ENCODE measurements at regions not wholly inside any gene's neighbourhood (a gene's known extent, or its start where the extent isn't known, plus 50 kb on each side); places are given as distances from the start of the nearest gene placed in this dataset.

DNA sequence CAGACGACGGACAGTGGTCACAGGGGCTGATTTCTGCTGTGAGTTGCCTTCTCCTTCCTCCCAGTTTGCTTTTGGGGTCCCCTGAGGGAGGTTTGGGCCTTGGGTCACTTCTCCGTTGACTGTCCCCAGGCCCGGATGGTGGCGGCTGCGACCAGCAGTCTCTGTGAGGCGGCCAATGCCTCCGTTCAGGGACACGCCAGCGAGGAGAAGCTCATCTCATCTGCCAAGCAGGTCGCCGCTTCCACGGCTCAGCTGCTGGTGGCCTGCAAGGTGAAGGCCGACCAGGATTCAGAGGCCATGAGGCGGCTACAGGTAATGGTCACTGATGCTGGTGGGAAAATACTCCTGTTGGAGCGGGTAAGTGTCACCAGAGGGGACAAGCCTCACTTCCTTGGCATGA lies 206.8 kb upstream of the TPM1 start:
- peak overlapping the region; percentile 81 to 85 for H3K27ac ChIP-seq (ENCODE audit: low read depth in 1 of 2, low read length in 2 of 2)
- H3K4me1 ChIP-seq (ENCODE audit: control insufficient read depth in 4 of 4, insufficient read depth in 4 of 4, low read length in 3 of 4), result peaks cover 0 to 20% (median 4%) of the 10 kb centered on the region in 4 donors
- no peak for DNase-seq (ENCODE audit: low spot score)
- no peak for TF ChIP-seq YY1 (IDR thresholded peaks at IDR 0.05)
- TF ChIP-seq RAD21 (IDR thresholded peaks at IDR 0.05), result no peak
- no peak for TF ChIP-seq TAF1 (conservative IDR thresholded peaks at IDR 0.05)
- TF ChIP-seq, protein P1, sequence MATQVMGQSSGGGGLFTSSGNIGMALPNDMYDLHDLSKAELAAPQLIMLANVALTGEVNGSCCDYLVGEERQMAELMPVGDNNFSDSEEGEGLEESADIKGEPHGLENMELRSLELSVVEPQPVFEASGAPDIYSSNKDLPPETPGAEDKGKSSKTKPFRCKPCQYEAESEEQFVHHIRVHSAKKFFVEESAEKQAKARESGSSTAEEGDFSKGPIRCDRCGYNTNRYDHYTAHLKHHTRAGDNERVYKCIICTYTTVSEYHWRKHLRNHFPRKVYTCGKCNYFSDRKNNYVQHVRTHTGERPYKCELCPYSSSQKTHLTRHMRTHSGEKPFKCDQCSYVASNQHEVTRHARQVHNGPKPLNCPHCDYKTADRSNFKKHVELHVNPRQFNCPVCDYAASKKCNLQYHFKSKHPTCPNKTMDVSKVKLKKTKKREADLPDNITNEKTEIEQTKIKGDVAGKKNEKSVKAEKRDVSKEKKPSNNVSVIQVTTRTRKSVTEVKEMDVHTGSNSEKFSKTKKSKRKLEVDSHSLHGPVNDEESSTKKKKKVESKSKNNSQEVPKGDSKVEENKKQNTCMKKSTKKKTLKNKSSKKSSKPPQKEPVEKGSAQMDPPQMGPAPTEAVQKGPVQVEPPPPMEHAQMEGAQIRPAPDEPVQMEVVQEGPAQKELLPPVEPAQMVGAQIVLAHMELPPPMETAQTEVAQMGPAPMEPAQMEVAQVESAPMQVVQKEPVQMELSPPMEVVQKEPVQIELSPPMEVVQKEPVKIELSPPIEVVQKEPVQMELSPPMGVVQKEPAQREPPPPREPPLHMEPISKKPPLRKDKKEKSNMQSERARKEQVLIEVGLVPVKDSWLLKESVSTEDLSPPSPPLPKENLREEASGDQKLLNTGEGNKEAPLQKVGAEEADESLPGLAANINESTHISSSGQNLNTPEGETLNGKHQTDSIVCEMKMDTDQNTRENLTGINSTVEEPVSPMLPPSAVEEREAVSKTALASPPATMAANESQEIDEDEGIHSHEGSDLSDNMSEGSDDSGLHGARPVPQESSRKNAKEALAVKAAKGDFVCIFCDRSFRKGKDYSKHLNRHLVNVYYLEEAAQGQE (IDR thresholded peaks at IDR 0.05), result no peak
- no peak for TF ChIP-seq JUND (IDR thresholded peaks at IDR 0.05)
- TF ChIP-seq, protein P2, sequence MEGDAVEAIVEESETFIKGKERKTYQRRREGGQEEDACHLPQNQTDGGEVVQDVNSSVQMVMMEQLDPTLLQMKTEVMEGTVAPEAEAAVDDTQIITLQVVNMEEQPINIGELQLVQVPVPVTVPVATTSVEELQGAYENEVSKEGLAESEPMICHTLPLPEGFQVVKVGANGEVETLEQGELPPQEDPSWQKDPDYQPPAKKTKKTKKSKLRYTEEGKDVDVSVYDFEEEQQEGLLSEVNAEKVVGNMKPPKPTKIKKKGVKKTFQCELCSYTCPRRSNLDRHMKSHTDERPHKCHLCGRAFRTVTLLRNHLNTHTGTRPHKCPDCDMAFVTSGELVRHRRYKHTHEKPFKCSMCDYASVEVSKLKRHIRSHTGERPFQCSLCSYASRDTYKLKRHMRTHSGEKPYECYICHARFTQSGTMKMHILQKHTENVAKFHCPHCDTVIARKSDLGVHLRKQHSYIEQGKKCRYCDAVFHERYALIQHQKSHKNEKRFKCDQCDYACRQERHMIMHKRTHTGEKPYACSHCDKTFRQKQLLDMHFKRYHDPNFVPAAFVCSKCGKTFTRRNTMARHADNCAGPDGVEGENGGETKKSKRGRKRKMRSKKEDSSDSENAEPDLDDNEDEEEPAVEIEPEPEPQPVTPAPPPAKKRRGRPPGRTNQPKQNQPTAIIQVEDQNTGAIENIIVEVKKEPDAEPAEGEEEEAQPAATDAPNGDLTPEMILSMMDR (IDR thresholded peaks at IDR 0.05; ENCODE audit: low read depth, low read length, missing input control), result no peak
- TF ChIP-seq, protein P3, sequence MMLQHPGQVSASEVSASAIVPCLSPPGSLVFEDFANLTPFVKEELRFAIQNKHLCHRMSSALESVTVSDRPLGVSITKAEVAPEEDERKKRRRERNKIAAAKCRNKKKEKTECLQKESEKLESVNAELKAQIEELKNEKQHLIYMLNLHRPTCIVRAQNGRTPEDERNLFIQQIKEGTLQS (IDR thresholded peaks at IDR 0.05), result no peak
- TF ChIP-seq HNF4G (IDR thresholded peaks at IDR 0.05), result no peak
- TF ChIP-seq NR2F2 (IDR thresholded peaks at IDR 0.05), result no peak
- no peak for TF ChIP-seq FOXA1 (IDR thresholded peaks at IDR 0.05)
- TF ChIP-seq RXRA (IDR thresholded peaks at IDR 0.05), result no peak
- TF ChIP-seq SP1 (IDR thresholded peaks at IDR 0.05), result no peak
- no peak for TF ChIP-seq HNF4A (conservative IDR thresholded peaks at IDR 0.05)
- no peak for TF ChIP-seq FOXA2 (IDR thresholded peaks at IDR 0.05)
- no peak for TF ChIP-seq GABPA (IDR thresholded peaks at IDR 0.05 in 1 of 2, conservative IDR thresholded peaks at IDR 0.05 in 1 of 2)
- no peak for TF ChIP-seq EGR1 (IDR thresholded peaks at IDR 0.05; ENCODE audit: low read depth in 2 of 2)
- TF ChIP-seq, protein P4, sequence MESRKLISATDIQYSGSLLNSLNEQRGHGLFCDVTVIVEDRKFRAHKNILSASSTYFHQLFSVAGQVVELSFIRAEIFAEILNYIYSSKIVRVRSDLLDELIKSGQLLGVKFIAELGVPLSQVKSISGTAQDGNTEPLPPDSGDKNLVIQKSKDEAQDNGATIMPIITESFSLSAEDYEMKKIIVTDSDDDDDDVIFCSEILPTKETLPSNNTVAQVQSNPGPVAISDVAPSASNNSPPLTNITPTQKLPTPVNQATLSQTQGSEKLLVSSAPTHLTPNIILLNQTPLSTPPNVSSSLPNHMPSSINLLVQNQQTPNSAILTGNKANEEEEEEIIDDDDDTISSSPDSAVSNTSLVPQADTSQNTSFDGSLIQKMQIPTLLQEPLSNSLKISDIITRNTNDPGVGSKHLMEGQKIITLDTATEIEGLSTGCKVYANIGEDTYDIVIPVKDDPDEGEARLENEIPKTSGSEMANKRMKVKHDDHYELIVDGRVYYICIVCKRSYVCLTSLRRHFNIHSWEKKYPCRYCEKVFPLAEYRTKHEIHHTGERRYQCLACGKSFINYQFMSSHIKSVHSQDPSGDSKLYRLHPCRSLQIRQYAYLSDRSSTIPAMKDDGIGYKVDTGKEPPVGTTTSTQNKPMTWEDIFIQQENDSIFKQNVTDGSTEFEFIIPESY (IDR thresholded peaks at IDR 0.05), result no peak
- TF ChIP-seq, protein P5, sequence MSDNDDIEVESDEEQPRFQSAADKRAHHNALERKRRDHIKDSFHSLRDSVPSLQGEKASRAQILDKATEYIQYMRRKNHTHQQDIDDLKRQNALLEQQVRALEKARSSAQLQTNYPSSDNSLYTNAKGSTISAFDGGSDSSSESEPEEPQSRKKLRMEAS (IDR thresholded peaks at IDR 0.05), result no peak
- peak overlapping the region; percentile 6 to 54 for H3K9ac ChIP-seq (ENCODE audit: low read depth in 1 of 2, low read length in 2 of 2)
- no peaks in the 10 kb centered on the region for H3K9me3 ChIP-seq (ENCODE audit: control insufficient read depth in 4 of 4, low read length in 3 of 4)
- no peaks in the 10 kb centered on the region for H3K27me3 ChIP-seq (ENCODE audit: control insufficient read depth in 4 of 4, insufficient read depth in 4 of 4, low read length in 3 of 4)
- H3K36me3 ChIP-seq (ENCODE audit: control insufficient read depth in 4 of 4, insufficient read depth in 3 of 4, low read depth in 1 of 4, low read length in 3 of 4), result peaks cover 0 to 22% (median 7%) of the 10 kb centered on the region in 4 donors
- 83% methylated on average over 16 of the region's 16 CpGs for WGBS
- peak overlapping the region; percentile 48 to 73 (median 50) for H3K4me3 ChIP-seq (ENCODE audit: low read depth in 1 of 3, low read length in 3 of 3)

Measured in liver (tissue), 8 donors.